ACHN (cell line): ENCODE measurements at regions not wholly inside any gene's neighbourhood (a gene's known extent, or its start where the extent isn't known, plus 50 kb on each side); places are given as distances from the start of the nearest gene placed in this dataset.

ENCODE experiments used
- DNase-seq: peaks from one replicate; pipeline ENCODE4 v3.0.0-alpha.2; 2015
- in situ Hi-C: cut with HindIII; loops from 2 replicates; pipeline ENCODE4 v1.10.0; 2017; ENCODE audit warnings: low sequenced_read_pairs, low pct_ligation_motif_present, low pct_unique_long_range_greater_than_20kb

DNA sequence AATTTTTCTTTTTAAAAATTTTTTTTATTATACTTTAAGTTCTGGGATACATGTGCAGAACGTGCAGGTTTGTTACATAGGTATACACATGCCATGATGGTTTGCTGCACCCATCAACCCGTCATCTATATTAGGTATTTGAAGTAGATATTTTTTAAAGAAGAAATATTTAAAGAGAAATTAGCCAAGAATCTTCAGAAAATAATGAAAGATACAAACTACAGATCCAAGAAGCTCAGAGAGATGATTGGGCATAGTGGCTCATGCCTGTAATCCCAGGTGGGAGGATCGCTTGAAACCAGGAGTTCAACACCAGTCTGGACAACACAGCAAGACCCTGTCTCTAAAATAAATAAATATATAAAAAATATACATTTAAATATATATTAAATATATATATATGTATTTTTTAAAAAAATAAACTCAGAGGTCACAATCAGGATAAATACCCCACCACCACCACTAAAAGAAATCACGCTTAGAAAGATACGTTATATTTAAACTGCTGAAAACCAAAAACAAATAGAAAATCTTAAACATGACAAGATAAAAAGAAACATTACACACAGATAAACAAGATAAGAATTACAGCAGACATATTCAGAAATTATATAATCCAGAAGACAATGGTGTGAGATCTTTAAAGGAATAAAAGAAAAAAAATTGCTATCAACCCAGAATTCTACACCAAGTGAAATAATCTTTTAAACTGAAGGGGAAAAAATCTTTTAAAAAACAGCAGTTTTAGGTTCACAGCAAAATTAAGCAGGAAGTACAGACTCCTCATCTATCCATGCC lies 57.5 kb downstream of the CSF2 start:
- in situ Hi-C loops: no loop called here
- DNase-seq: no peak

DNA sequence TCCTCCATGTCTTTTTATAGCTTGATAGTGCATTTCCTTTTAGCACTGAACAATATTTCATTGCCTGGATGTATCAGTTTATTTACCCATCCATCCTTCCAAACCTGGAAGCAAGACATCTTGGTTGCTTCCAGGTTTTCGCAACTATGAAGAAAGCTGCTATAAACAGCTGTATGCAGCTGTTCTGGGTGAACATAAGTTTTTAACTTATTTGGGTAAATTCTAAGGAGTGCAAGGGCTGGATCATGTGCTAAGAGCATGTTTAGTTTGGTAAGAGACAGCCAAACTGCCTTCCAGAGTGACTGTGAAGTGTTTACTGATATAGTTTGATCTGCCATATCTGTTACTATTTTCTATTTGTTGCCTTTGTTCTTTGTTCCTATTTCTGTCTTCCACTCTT lies 58.5 kb downstream of the CSF2 start:
- DNase-seq: no peak
- in situ Hi-C loops: no loop called here

DNA sequence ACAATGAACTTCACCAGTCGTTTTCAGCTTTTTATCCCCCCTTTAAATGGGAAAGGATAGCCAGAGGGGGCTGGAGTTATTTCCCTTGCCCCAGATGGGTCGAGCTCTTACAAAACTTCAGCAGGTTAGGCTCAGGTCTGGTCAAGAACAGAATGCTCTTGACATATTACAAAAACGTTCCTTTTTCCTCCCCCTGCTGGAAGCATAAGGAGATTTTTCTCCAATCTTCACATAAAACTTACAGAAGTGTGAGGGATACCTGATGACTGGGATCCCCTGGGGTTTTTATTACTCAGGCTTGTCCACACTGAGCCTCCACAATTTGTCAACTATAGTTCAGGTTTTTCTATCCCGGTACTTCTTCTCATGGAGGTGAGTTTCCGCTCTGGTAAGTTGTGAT lies 60.8 kb downstream of the CSF2 start:
- DNase-seq: peak; percentile 38
- in situ Hi-C loops: no loop called here

DNA sequence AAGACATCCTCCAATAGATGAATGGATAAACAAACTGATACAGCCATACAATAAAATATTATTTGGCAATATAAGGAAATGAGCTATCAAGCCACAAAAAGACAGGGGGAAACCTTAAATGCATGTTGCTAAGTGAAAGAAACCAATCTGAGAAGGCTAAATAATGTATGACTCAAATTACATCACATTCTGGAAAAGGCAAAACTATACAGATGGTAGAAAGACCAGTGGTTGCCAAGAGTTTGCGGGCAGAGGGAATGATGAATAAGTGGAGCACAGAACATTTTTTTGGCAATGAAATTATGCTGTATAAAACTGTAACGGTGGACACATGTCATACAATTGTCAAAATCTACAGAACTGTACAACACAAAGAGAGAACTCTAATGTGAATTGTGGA lies 63.3 kb downstream of the CSF2 start:
- no peak for DNase-seq
- in situ Hi-C loops: no loop called here

DNA sequence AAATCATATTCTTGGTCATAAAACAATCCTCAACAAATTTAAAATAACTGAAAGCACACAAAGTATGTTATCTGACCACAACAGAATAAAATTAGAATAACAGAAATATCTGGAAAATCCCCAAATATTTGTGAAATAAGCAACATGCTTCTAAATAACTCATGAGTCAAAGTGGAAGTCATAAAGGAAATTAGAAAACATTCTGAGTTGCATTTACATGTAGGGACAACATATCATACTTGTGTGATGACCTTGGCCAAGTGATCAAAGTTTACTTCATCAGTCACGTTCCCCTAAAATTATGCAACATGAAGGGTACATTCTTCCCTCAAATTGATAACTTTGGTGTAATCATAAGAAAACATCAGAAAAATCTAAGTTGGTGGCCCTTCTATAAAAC lies 64.7 kb downstream of the CSF2 start:
- in situ Hi-C loops: no loop called here
- DNase-seq: no peak
